ENCODE measurements at regions not wholly inside any gene's neighbourhood (a gene's known extent, or its start where the extent isn't known, plus 50 kb on each side); places are given as distances from the start of the nearest gene placed in this dataset.

DNA sequence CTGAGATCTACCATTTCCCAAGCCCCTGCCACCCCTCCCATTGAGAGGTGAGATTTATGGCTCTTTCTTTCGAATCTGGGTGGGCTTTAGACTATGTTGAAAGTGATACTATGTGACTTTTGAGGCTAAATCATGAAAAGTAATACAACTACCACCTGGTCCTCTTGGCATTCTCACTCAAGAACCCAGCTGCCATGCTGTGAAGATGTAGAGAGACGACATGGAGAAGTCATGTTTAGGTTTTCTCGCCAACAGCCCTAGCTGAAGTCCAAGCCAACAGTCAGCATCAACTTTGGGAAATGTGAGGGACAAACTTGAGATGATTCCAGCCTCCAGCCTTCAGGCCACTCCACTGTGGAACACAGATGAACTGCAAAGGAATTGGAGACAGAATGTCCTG, 108.7 kb downstream of the SCP2D1 start:
- no peaks in the 10 kb centered on the region for H3K27me3 Mint-ChIP-seq
- peaks cover 6% of the 10 kb centered on the region for H3K4me1 Mint-ChIP-seq (ENCODE audit: low read depth)
- no peak for DNase-seq (ENCODE audit: low spot score, unreplicated experiment)
- H3K36me3 Mint-ChIP-seq (ENCODE audit: insufficient read depth), result no peaks in the 10 kb centered on the region
- no peak overlapping the region for H3K4me3 Mint-ChIP-seq (ENCODE audit: low read depth)
- peaks cover 3% of the 10 kb centered on the region for H3K9me3 Mint-ChIP-seq (ENCODE audit: low read depth)
- H3K27ac Mint-ChIP-seq, result no peak overlapping the region
- TF ChIP-seq, protein P1, sequence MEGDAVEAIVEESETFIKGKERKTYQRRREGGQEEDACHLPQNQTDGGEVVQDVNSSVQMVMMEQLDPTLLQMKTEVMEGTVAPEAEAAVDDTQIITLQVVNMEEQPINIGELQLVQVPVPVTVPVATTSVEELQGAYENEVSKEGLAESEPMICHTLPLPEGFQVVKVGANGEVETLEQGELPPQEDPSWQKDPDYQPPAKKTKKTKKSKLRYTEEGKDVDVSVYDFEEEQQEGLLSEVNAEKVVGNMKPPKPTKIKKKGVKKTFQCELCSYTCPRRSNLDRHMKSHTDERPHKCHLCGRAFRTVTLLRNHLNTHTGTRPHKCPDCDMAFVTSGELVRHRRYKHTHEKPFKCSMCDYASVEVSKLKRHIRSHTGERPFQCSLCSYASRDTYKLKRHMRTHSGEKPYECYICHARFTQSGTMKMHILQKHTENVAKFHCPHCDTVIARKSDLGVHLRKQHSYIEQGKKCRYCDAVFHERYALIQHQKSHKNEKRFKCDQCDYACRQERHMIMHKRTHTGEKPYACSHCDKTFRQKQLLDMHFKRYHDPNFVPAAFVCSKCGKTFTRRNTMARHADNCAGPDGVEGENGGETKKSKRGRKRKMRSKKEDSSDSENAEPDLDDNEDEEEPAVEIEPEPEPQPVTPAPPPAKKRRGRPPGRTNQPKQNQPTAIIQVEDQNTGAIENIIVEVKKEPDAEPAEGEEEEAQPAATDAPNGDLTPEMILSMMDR (IDR thresholded peaks at IDR 0.05; ENCODE audit: unreplicated experiment), result no peak

DNA sequence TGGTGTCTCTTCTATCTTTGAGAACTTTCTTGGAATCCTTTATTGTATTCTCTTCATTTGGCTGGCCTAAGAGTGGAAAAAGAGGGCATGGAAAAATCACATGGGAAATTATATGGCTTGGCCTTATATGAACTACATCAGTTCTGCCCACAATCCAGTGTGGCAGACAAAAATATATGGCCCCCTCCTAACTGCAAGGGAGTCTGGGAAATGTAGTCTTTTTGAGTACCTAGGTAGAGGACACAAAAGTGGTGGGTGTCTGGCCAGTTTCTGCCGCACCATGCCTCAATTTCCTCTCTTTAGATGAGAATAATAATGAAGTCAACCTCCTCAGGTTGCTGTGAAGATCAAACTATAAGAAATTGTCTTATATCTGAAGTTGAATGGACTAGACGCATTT, 109.3 kb downstream of the SCP2D1 start:
- TF ChIP-seq, protein P1 (IDR thresholded peaks at IDR 0.05; ENCODE audit: unreplicated experiment), result no peak
- DNase-seq (ENCODE audit: low spot score, unreplicated experiment), result no peak
- H3K4me3 Mint-ChIP-seq (ENCODE audit: low read depth), result no peak overlapping the region
- no peaks in the 10 kb centered on the region for H3K36me3 Mint-ChIP-seq (ENCODE audit: insufficient read depth)
- H3K9me3 Mint-ChIP-seq (ENCODE audit: low read depth), result peaks cover 3% of the 10 kb centered on the region
- H3K4me1 Mint-ChIP-seq (ENCODE audit: low read depth), result peaks cover 6% of the 10 kb centered on the region
- no peaks in the 10 kb centered on the region for H3K27me3 Mint-ChIP-seq
- H3K27ac Mint-ChIP-seq, result no peak overlapping the region

- H3K4me3 Mint-ChIP-seq (ENCODE audit: low read depth), result no peak overlapping the region
- peaks cover under 1% of the 10 kb centered on the region for H3K9me3 Mint-ChIP-seq (ENCODE audit: low read depth)
These were observed 113.4 kb downstream of the SCP2D1 start for GRCh38 chr20:18926965-18927364.

GRCh38 chr20:18928626-18929025, 115.0 kb downstream of the SCP2D1 start:
- H3K36me3 Mint-ChIP-seq (ENCODE audit: insufficient read depth), result no peaks in the 10 kb centered on the region
- peaks cover 10% of the 10 kb centered on the region for H3K9me3 Mint-ChIP-seq (ENCODE audit: low read depth)
- no peak for DNase-seq (ENCODE audit: low spot score, unreplicated experiment)

More at GRCh38 chr20:18926965-18927364, 113.4 kb downstream of the SCP2D1 start:
- DNase-seq (ENCODE audit: low spot score, unreplicated experiment), result no peak
- no peak overlapping the region for H3K27ac Mint-ChIP-seq
- no peaks in the 10 kb centered on the region for H3K4me1 Mint-ChIP-seq (ENCODE audit: low read depth)
- H3K36me3 Mint-ChIP-seq (ENCODE audit: insufficient read depth), result no peaks in the 10 kb centered on the region
- TF ChIP-seq, protein P1 (IDR thresholded peaks at IDR 0.05; ENCODE audit: unreplicated experiment), result no peak
- no peaks in the 10 kb centered on the region for H3K27me3 Mint-ChIP-seq

GRCh38 chr20:18929800-18930199, 116.2 kb downstream of the SCP2D1 start:
- H3K27me3 Mint-ChIP-seq, result no peaks in the 10 kb centered on the region
- peaks cover 10% of the 10 kb centered on the region for H3K9me3 Mint-ChIP-seq (ENCODE audit: low read depth)
- no peaks in the 10 kb centered on the region for H3K36me3 Mint-ChIP-seq (ENCODE audit: insufficient read depth)
- no peak overlapping the region for H3K27ac Mint-ChIP-seq
- TF ChIP-seq, protein P1 (IDR thresholded peaks at IDR 0.05; ENCODE audit: unreplicated experiment), result no peak
- H3K4me3 Mint-ChIP-seq (ENCODE audit: low read depth), result no peak overlapping the region
- no peak for DNase-seq (ENCODE audit: low spot score, unreplicated experiment)
- H3K4me1 Mint-ChIP-seq (ENCODE audit: low read depth), result no peaks in the 10 kb centered on the region

More at GRCh38 chr20:18928626-18929025, 115.0 kb downstream of the SCP2D1 start:
- no peaks in the 10 kb centered on the region for H3K27me3 Mint-ChIP-seq
- TF ChIP-seq, protein P1 (IDR thresholded peaks at IDR 0.05; ENCODE audit: unreplicated experiment), result no peak
- H3K4me1 Mint-ChIP-seq (ENCODE audit: low read depth), result no peaks in the 10 kb centered on the region
- no peak overlapping the region for H3K4me3 Mint-ChIP-seq (ENCODE audit: low read depth)
- H3K27ac Mint-ChIP-seq, result no peak overlapping the region

All from progenitor cell of endocrine pancreas (in vitro differentiated cells).